Fibroblast of lung (primary cell): ENCODE measurements at regions not wholly inside any gene's neighbourhood (a gene's known extent, or its start where the extent isn't known, plus 50 kb on each side); places are given as distances from the start of the nearest gene placed in this dataset.

Experiments used
- DNase-seq, 2 donors: peaks; one replicate each; pipeline versions ENCODE4 v3.0.0 to v3.0.0-alpha.2; 2010; ENCODE audit warnings: low read depth in 2 of 2
- H2AFZ ChIP-seq: 2 replicates; pipeline ENCODE4 v1.5.1; 2012; ENCODE audit warnings: low read length, control low read depth, inconsistent platforms
- H3K27ac ChIP-seq: 2 replicates; pipeline ENCODE4 v1.5.1; 2011; ENCODE audit warnings: low read length, control low read depth; ENCODE audit not compliant: insufficient read depth
- H3K27me3 ChIP-seq: 2 replicates; pipeline ENCODE4 v1.5.1; 2011; ENCODE audit warnings: mild to moderate bottlenecking, low read length; ENCODE audit not compliant: control insufficient read depth, insufficient read depth
- H3K36me3 ChIP-seq: 2 replicates; pipeline ENCODE4 v1.5.1; 2011; ENCODE audit warnings: low read length; ENCODE audit not compliant: control insufficient read depth, insufficient read depth
- H3K4me1 ChIP-seq: 2 replicates; pipeline ENCODE4 v1.5.1; 2011; ENCODE audit warnings: low read length; ENCODE audit not compliant: control insufficient read depth, insufficient read depth; ENCODE audit errors: extremely low read depth
- H3K4me2 ChIP-seq: 2 replicates; pipeline ENCODE4 v1.5.1; 2011; ENCODE audit warnings: low read length, control low read depth; ENCODE audit not compliant: insufficient read depth; ENCODE audit errors: extremely low read depth
- H3K4me3 ChIP-seq, 4 experiments: fragments of 200-600 bp in 1 of 4; sonication (generic) in 1 of 4; replicated peaks in 1 of 4; 2 replicates each; pipeline ENCODE4 v1.5.1; 2011 to 2016; ENCODE audit warnings: low read length in 4 of 4, low read depth in 3 of 4, mild to moderate bottlenecking in 3 of 4, control low read depth in 2 of 4, inconsistent platforms in 1 of 4, mixed read lengths in 1 of 4; ENCODE audit not compliant: insufficient read depth in 1 of 4; ENCODE audit errors: control extremely low read depth in 1 of 4
- H3K79me2 ChIP-seq: 2 replicates; pipeline ENCODE4 v1.5.1; 2012; ENCODE audit warnings: mild to moderate bottlenecking, low read length, inconsistent platforms; ENCODE audit not compliant: control insufficient read depth, insufficient read depth
- H3K9ac ChIP-seq: 2 replicates; pipeline ENCODE4 v1.5.1; 2011; ENCODE audit warnings: mild to moderate bottlenecking, low read length, control low read depth; ENCODE audit not compliant: insufficient read depth
- H3K9me3 ChIP-seq: 2 replicates; pipeline ENCODE4 v1.5.1; 2012; ENCODE audit warnings: low read depth, low read length; ENCODE audit not compliant: control insufficient read depth, insufficient read depth
- H4K20me1 ChIP-seq: 2 replicates; pipeline ENCODE4 v1.5.1; 2011; ENCODE audit warnings: low read length; ENCODE audit not compliant: control insufficient read depth, insufficient read depth; ENCODE audit errors: extremely low read depth
- EZH2 ChIP-seq: IDR thresholded peaks from 2 replicates; pipeline ENCODE4 v1.5.1; 2012; ENCODE audit warnings: low read length, control low read depth, mild to moderate bottlenecking; ENCODE audit errors: missing control alignments
- TF ChIP-seq, protein P1 (sequence below), 2 donors: IDR thresholded peaks in 1 of 2; conservative IDR thresholded peaks in 1 of 2; 1 replicate in 1 of 2; 2 replicates in 1 of 2; pipeline ENCODE4 v1.5.1; 2011 to 2012; ENCODE audit warnings: low read length in 2 of 2, control low read depth in 1 of 2, inconsistent platforms in 1 of 2, low read depth in 1 of 2, mild to moderate bottlenecking in 1 of 2

DNA sequence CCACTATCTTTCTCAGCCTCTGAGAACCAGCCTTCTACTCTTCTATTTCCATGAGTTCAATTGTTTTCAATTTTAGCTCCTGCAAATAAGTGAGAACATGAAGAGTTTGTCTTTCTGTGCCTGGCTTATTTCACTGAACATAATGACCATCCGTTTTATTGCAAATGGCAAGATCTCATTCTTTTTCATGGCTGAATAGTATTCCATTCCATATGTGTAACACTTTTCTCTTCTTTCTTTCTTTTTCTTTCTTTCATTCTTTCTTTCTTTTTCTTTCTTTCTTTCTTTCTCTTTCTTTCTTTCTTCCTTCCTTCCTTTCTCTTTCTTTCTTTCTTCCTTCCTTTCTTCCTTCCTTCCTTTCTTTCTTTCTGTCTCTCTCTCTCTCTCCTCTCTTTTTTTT, 228.7 kb downstream of the SHOX start:
- Histone ChIP-seq H3K4me3 (no peak overlapping the region), H3K27ac (no peak overlapping the region), H3K9me3 (no peaks in the 10 kb centered on the region), H4K20me1 (no peaks in the 10 kb centered on the region), H3K4me1 (no peaks in the 10 kb centered on the region), H3K9ac (no peak overlapping the region), H3K4me2 (no peak overlapping the region), H3K79me2 (no peaks in the 10 kb centered on the region), H3K27me3 (no peaks in the 10 kb centered on the region), H3K36me3 (no peaks in the 10 kb centered on the region), H2AFZ (no peak overlapping the region)
- TF ChIP-seq, protein P1, sequence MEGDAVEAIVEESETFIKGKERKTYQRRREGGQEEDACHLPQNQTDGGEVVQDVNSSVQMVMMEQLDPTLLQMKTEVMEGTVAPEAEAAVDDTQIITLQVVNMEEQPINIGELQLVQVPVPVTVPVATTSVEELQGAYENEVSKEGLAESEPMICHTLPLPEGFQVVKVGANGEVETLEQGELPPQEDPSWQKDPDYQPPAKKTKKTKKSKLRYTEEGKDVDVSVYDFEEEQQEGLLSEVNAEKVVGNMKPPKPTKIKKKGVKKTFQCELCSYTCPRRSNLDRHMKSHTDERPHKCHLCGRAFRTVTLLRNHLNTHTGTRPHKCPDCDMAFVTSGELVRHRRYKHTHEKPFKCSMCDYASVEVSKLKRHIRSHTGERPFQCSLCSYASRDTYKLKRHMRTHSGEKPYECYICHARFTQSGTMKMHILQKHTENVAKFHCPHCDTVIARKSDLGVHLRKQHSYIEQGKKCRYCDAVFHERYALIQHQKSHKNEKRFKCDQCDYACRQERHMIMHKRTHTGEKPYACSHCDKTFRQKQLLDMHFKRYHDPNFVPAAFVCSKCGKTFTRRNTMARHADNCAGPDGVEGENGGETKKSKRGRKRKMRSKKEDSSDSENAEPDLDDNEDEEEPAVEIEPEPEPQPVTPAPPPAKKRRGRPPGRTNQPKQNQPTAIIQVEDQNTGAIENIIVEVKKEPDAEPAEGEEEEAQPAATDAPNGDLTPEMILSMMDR (conservative IDR thresholded peaks at IDR 0.05 in 1 of 2, IDR thresholded peaks at IDR 0.05 in 1 of 2; ENCODE audit: low read depth in 1 of 2, low read length in 2 of 2) = no peak
- no peak for TF ChIP-seq EZH2
- DNase-seq = no peak

DNA sequence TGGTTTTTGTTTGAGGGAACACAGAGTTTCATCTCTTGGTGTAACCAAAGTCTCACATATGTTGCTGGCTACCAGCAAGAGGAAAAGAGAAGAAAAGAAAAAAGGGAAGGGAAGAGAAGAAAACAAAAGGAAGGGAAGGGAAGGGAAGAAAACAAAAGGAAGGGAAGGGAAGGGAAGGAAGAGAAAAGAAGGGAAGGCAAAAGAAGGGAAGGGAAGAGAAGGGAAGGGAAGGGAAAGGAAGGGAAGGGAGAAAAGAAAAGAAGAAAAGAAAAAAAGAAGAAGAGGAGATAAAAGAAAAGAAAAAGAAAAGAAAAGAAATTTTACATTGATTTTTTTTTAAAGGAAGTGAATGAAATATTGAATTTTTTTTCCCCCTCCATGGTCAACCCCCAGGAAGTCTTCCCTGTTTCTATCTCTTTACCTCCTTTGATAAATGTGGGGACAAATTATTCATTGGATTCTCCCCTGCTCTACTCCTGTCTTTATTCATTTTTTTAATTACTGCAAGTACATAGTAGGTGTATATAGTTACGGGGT, 228.0 kb downstream of the SHOX start:
- H3K27me3 ChIP-seq = no peaks in the 10 kb centered on the region
- H3K9me3 ChIP-seq = no peaks in the 10 kb centered on the region
- H2AFZ ChIP-seq = no peak overlapping the region
- H3K27ac ChIP-seq = no peak overlapping the region
- H3K4me3 ChIP-seq = no peak overlapping the region
- no peak for TF ChIP-seq EZH2
- TF ChIP-seq, protein P1 (conservative IDR thresholded peaks at IDR 0.05 in 1 of 2, IDR thresholded peaks at IDR 0.05 in 1 of 2; ENCODE audit: low read depth in 1 of 2, low read length in 2 of 2) = no peak
- H4K20me1 ChIP-seq = no peaks in the 10 kb centered on the region
- H3K4me1 ChIP-seq = no peaks in the 10 kb centered on the region
- no peak overlapping the region for H3K9ac ChIP-seq
- H3K36me3 ChIP-seq = no peaks in the 10 kb centered on the region
- no peak overlapping the region for H3K4me2 ChIP-seq
- DNase-seq = no peak
- no peaks in the 10 kb centered on the region for H3K79me2 ChIP-seq

- no peak overlapping the region for H3K4me3 ChIP-seq
- no peaks in the 10 kb centered on the region for H3K9me3 ChIP-seq
- no peak overlapping the region for H2AFZ ChIP-seq
- no peak overlapping the region for H3K9ac ChIP-seq
- DNase-seq = no peak
- TF ChIP-seq EZH2 = no peak
- TF ChIP-seq, protein P1 (conservative IDR thresholded peaks at IDR 0.05 in 1 of 2, IDR thresholded peaks at IDR 0.05 in 1 of 2; ENCODE audit: low read depth in 1 of 2, low read length in 2 of 2) = no peak
- no peaks in the 10 kb centered on the region for H3K79me2 ChIP-seq
- no peaks in the 10 kb centered on the region for H4K20me1 ChIP-seq
- H3K36me3 ChIP-seq = no peaks in the 10 kb centered on the region
- H3K27me3 ChIP-seq = no peaks in the 10 kb centered on the region
- no peaks in the 10 kb centered on the region for H3K4me1 ChIP-seq
- H3K4me2 ChIP-seq = no peak overlapping the region
- H3K27ac ChIP-seq = no peak overlapping the region
These were observed 226.8 kb downstream of the SHOX start for GRCh38 chrX:857376-857775.
